Stimulated activated naive CD8-positive, alpha-beta T cell treated with anti-CD3 and anti-CD28 coated beads, Interleukin-15, amount 100 ng/mL, for 72 hours (primary cell): ENCODE measurements at regions not wholly inside any gene's neighbourhood (a gene's known extent, or its start where the extent isn't known, plus 50 kb on each side); places are given as distances from the start of the nearest gene placed in this dataset.

Experiments
- ATAC-seq: fragments of 150-1000 bp; cut with Tn5 transposase; 2 replicates; pipeline ENCODE4 v1.10.0; 2021; ENCODE audit warnings: mild to moderate bottlenecking, moderate library complexity
- DNase-seq, 2 donors: peaks; one replicate each; pipeline ENCODE4 v3.0.0; 2021 to 2022
- H3K27ac Mint-ChIP-seq, 2 donors: one replicate each; pipeline ENCODE4 v1.8.0; 2022; ENCODE audit warnings: mild to moderate bottlenecking in 2 of 2, mixed read lengths in 2 of 2, moderate library complexity in 2 of 2
- H3K27me3 Mint-ChIP-seq: one replicate; pipeline ENCODE4 v1.8.0; 2022; ENCODE audit warnings: mixed read lengths
- H3K4me1 Mint-ChIP-seq: one replicate; pipeline ENCODE4 v1.8.0; 2022; ENCODE audit warnings: mild to moderate bottlenecking, mixed read lengths
- H3K4me3 Mint-ChIP-seq, 2 donors: one replicate each; pipeline ENCODE4 v1.8.0; 2022; ENCODE audit warnings: mild to moderate bottlenecking in 2 of 2, mixed read lengths in 2 of 2, moderate library complexity in 1 of 2
- H3K9me3 Mint-ChIP-seq, 2 donors: one replicate each; pipeline ENCODE4 v1.8.0; 2022; ENCODE audit warnings: mixed read lengths in 2 of 2

DNA sequence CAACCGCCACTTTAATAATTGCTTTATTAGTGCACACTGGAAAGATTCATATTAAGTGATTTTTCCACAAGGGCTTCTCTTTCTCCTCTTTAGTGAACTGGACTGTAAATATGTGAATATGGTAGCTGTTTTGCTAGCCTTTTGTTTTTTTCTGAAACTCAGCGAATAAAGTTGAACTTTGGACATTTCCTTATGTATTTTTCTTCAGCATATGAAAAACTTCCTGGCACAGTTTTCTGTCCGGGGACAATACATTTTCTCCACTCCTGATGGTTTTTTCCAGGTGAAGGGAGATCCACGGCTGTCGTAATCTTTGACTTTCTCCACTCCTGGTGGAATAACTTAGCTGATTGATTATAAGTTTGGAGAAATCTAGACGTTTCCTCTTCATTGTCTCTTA is 457.4 kb upstream of the FAT1 start:
- peaks cover 4 to 6% of the 10 kb centered on the region in 2 donors for H3K9me3 Mint-ChIP-seq
- H3K27ac Mint-ChIP-seq, result no peak overlapping the region
- H3K4me3 Mint-ChIP-seq, result no peak overlapping the region
- ATAC-seq (no peak), DNase-seq (no peak)
- H3K27me3 Mint-ChIP-seq, result no peaks in the 10 kb centered on the region
- no peaks in the 10 kb centered on the region for H3K4me1 Mint-ChIP-seq

DNA sequence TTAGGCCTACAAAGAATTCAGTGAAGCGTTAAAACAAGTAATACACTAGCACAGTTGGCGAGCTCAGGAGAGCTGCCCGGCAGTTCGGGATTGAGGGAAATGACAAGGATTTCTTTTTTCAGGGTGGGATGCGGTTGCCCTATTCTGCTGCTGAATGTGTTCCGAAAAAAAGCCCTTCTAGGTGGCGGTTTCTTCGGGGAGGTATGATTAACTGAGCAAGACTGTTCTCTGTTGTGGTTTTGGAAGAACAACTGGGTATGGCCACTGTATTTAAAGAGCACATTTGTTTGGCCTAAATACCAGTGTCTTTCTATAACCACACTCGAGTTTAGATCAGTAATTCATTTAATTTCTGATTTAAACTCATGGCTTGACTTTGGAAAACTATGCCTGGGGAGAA is 459.7 kb upstream of the FAT1 start:
- Mint-ChIP-seq H3K4me1 (no peaks in the 10 kb centered on the region), H3K4me3 (no peak overlapping the region), H3K27ac (no peak overlapping the region), H3K27me3 (no peaks in the 10 kb centered on the region), H3K9me3 (peaks cover 0 to 15% of the 10 kb centered on the region in 2 donors)
- DNase-seq (no peak), ATAC-seq (no peak)

- H3K9me3 Mint-ChIP-seq, result peaks cover 0 to 15% of the 10 kb centered on the region in 2 donors
- H3K4me1 Mint-ChIP-seq, result no peaks in the 10 kb centered on the region
- no peak overlapping the region for H3K4me3 Mint-ChIP-seq
- H3K27ac Mint-ChIP-seq, result no peak overlapping the region
- no peak for DNase-seq
- no peak for ATAC-seq
- H3K27me3 Mint-ChIP-seq, result no peaks in the 10 kb centered on the region
Observed at GRCh38 chr4:187183826-187184225, 460.2 kb upstream of the FAT1 start.

- no peak overlapping the region for H3K27ac Mint-ChIP-seq
- ATAC-seq (no peak), DNase-seq (no peak)
- peaks cover 5 to 15% of the 10 kb centered on the region in 2 donors for H3K9me3 Mint-ChIP-seq
- H3K4me1 Mint-ChIP-seq, result no peaks in the 10 kb centered on the region
- no peak overlapping the region for H3K4me3 Mint-ChIP-seq
- H3K27me3 Mint-ChIP-seq, result no peaks in the 10 kb centered on the region
Observed at GRCh38 chr4:187184508-187184907, 460.9 kb upstream of the FAT1 start.

DNA sequence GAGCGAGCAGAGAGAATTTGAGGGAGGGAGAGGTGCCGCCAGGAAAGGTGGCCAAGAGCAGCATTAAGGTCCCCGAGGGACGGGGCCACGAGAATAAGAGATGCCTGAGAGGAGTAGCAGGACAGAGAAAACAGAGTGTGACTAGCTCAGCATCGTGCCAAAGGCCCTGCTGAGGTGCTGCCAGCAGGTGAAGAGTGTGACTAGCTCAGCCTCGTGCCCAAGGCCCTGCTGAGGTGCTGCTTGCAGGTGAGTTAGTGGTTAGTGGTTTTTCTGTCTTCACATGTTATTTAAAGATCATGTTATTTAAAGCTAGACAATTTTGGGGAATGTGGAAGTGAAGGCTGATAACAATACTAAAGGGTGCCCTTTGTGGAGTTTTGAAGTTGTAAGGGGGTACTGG is 464.5 kb upstream of the FAT1 start:
- Mint-ChIP-seq H3K4me1 (no peaks in the 10 kb centered on the region), H3K27ac (no peak overlapping the region), H3K9me3 (peaks cover 5 to 15% of the 10 kb centered on the region in 2 donors), H3K4me3 (no peak overlapping the region), H3K27me3 (no peaks in the 10 kb centered on the region)
- no peak for ATAC-seq
- no peak for DNase-seq

DNA sequence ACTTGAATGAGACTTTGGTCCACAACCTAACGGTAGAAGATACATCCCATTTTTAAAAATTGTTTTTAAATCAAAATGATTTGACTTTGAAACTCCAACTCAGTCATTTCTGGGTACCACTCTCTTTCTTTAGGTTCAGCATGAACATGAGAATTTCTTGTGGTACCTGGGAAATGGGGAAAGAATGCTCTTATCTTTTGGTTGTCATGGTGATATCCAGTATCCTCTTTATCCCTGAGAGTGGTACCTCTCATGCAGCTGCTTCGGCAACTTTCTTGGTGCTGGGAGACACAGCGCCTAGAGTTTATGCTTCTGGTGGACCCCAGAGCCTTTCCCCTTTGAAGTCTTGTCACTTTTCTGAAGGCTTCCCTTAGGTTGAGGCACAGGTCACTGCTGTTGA is 465.1 kb upstream of the FAT1 start:
- no peak for ATAC-seq
- H3K27ac Mint-ChIP-seq, result no peak overlapping the region
- no peaks in the 10 kb centered on the region for H3K4me1 Mint-ChIP-seq

GRCh38 chr4:187190390-187190789 is 466.7 kb upstream of the FAT1 start:
- Mint-ChIP-seq H3K27me3 (no peaks in the 10 kb centered on the region), H3K27ac (no peak overlapping the region), H3K9me3 (peaks cover 9 to 31% of the 10 kb centered on the region in 2 donors), H3K4me1 (no peaks in the 10 kb centered on the region), H3K4me3 (no peak overlapping the region)
- ATAC-seq (no peak), DNase-seq (no peak)

More for the DNA sequence above, 465.1 kb upstream of the FAT1 start:
- Mint-ChIP-seq H3K27me3 (no peaks in the 10 kb centered on the region), H3K4me3 (no peak overlapping the region), H3K9me3 (peaks cover 5 to 15% of the 10 kb centered on the region in 2 donors)
- DNase-seq, result no peak

DNA sequence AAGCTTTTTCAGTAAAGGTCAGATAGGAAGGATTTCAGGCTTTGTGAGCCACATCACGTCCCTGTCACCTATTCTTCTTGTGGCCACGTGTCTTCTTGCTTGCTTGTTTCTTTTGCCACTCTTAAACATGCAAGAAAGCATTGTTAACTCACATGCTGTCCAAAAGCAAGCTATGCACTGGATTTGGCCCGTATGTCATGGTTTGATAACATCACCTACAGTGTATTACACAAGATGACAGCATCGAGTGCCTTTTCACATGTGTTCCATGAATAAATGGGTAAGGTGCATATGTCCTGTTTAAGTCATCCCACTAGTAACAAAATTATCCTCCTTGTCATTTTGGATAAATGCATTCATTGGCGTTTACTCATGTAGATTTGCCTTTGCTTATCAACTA is 468.0 kb upstream of the FAT1 start:
- Mint-ChIP-seq H3K9me3 (peaks cover 9 to 32% of the 10 kb centered on the region in 2 donors), H3K4me1 (no peaks in the 10 kb centered on the region), H3K27me3 (no peaks in the 10 kb centered on the region), H3K4me3 (no peak overlapping the region), H3K27ac (no peak overlapping the region)
- ATAC-seq (no peak), DNase-seq (no peak)

DNA sequence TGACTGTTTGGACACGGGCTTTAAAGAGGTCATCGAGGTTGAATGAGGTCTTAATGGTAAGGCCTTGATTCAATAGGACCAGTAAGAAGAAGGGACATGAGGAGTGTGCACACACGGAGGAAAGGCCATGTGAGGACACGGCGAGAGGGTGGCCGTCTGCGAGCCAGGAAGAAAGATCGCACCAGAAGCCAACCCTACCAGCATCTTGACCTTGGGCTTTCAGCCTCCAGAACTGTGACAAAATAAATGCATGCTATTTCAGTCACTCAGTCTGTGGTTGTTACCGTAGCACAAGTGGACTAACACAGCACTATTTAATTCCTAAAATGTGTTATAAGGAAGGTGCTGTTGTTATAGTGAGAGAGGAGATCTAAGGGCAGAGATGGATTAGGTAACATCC is 468.6 kb upstream of the FAT1 start:
- peaks cover 14 to 28% of the 10 kb centered on the region in 2 donors for H3K9me3 Mint-ChIP-seq
- DNase-seq (no peak), ATAC-seq (no peak)
- no peaks in the 10 kb centered on the region for H3K27me3 Mint-ChIP-seq
- H3K27ac Mint-ChIP-seq, result no peak overlapping the region
- H3K4me3 Mint-ChIP-seq, result no peak overlapping the region
- H3K4me1 Mint-ChIP-seq, result no peaks in the 10 kb centered on the region

- DNase-seq, result no peak
- Mint-ChIP-seq H3K27ac (no peak overlapping the region), H3K27me3 (no peaks in the 10 kb centered on the region), H3K4me3 (no peak overlapping the region), H3K9me3 (peaks cover 14 to 19% of the 10 kb centered on the region in 2 donors), H3K4me1 (no peaks in the 10 kb centered on the region)
- no peak for ATAC-seq
Observed at GRCh38 chr4:187193141-187193540, 469.5 kb upstream of the FAT1 start.

GRCh38 chr4:187204389-187204918 is 480.8 kb upstream of the FAT1 start:
- Mint-ChIP-seq H3K27ac (no peak overlapping the region), H3K4me1 (no peaks in the 10 kb centered on the region), H3K4me3 (no peak overlapping the region), H3K27me3 (no peaks in the 10 kb centered on the region), H3K9me3 (peaks cover 9 to 19% of the 10 kb centered on the region in 2 donors)
- ATAC-seq, result no peak
- no peak for DNase-seq

GRCh38 chr4:187207931-187208330 is 484.3 kb upstream of the FAT1 start:
- Mint-ChIP-seq H3K27ac (no peak overlapping the region), H3K27me3 (no peaks in the 10 kb centered on the region), H3K4me1 (no peaks in the 10 kb centered on the region), H3K9me3 (peaks cover 18 to 22% of the 10 kb centered on the region in 2 donors), H3K4me3 (no peak overlapping the region)
- no peak for ATAC-seq
- DNase-seq, result no peak

- ATAC-seq, result no peak
- H3K27me3 Mint-ChIP-seq, result no peaks in the 10 kb centered on the region
- H3K9me3 Mint-ChIP-seq, result peaks cover 23 to 27% of the 10 kb centered on the region in 2 donors
- no peaks in the 10 kb centered on the region for H3K4me1 Mint-ChIP-seq
- DNase-seq, result no peak
- H3K4me3 Mint-ChIP-seq, result no peak overlapping the region
- no peak overlapping the region for H3K27ac Mint-ChIP-seq
Observed at GRCh38 chr4:187208651-187209050, 485.0 kb upstream of the FAT1 start.

DNA sequence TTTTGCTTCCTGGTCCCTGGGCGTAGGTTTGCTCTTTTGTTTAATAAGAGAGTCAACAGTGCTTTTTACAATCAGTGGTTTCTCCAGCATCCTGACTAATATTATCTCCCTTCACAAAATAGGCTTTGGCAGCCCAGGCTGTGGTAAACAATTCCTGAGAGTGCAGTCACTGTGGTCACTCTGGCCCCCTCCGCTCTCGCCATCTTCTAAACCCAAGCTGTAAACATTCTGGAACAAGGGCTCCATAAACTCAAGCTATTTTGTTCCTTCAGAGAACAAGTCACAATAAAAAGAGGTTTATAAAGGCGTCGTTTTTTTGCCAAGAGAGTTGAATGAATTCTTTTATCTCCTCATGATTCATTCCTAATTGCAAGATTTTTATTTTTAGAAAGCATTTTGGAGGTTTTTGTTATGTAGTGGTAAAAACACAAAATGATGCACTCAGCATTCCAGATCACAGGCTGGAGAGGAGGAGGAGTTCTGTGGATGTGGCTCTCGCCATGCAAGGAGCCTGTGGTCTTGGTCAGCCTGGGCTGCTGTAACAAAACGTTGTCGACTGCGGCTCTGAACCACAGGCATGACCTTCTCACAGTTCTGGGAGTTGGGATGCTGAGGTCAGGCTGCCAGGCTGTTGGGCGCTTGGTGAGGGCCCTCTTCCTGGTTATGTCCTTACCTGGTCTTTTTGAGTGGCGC is 486.4 kb upstream of the FAT1 start:
- H3K27ac Mint-ChIP-seq, result no peak overlapping the region
- H3K9me3 Mint-ChIP-seq, result peaks cover 23 to 27% of the 10 kb centered on the region in 2 donors
- H3K4me1 Mint-ChIP-seq, result no peaks in the 10 kb centered on the region
- H3K4me3 Mint-ChIP-seq, result no peak overlapping the region
- no peaks in the 10 kb centered on the region for H3K27me3 Mint-ChIP-seq
- DNase-seq, result no peak
- no peak for ATAC-seq

GRCh38 chr4:187212446-187213080 is 488.9 kb upstream of the FAT1 start:
- H3K4me3 Mint-ChIP-seq, result no peak overlapping the region
- DNase-seq (no peak), ATAC-seq (no peak)
- H3K4me1 Mint-ChIP-seq, result no peaks in the 10 kb centered on the region
- H3K27ac Mint-ChIP-seq, result no peak overlapping the region
- H3K27me3 Mint-ChIP-seq, result no peaks in the 10 kb centered on the region
- H3K9me3 Mint-ChIP-seq, result peaks cover 29 to 33% of the 10 kb centered on the region in 2 donors

DNA sequence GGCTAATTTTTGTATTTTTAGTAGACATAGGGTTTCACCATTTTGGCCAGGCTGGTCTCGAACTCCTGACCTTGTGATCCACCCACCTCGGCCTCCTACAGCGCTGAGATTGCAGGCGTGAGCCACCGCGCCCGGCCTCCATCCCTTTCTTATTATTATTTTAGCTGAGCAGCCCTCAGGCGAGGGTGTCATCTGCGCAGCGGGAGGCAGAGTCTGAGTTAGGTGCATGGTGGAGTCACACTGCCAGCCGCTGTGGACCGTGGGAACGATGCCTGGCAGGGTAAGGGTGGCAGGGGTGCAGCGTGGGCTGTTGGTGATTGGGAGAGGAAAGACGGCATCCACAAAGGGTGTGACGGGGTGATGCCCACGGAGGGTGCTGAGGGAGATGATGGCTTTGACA is 491.8 kb upstream of the FAT1 start:
- no peak overlapping the region for H3K4me3 Mint-ChIP-seq
- peaks cover 17 to 29% of the 10 kb centered on the region in 2 donors for H3K9me3 Mint-ChIP-seq
- DNase-seq (no peak), ATAC-seq (no peak)
- H3K4me1 Mint-ChIP-seq, result no peaks in the 10 kb centered on the region
- no peaks in the 10 kb centered on the region for H3K27me3 Mint-ChIP-seq
- no peak overlapping the region for H3K27ac Mint-ChIP-seq
